Psoas muscle (tissue), 7 donors: ENCODE measurements at regions not wholly inside any gene's neighbourhood (a gene's known extent, or its start where the extent isn't known, plus 50 kb on each side); places are given as distances from the start of the nearest gene placed in this dataset.
"Not testable (repeated sequence)": the region's sequence is repeated elsewhere in the genome, so short reads cannot be mapped to it uniquely, and the experiment has no call there.

ENCODE experiments used
- ATAC-seq, 4 donors: fragments of 200-7000 bp; cut with Tn5 transposase; one replicate each; pipeline ENCODE4 v1.9.1; 2020; ENCODE audit warnings: moderate library complexity in 3 of 4, mild to moderate bottlenecking in 2 of 4
- DNase-seq, 2 donors: peaks; one replicate each; pipeline ENCODE4 v3.0.0-alpha.2; 2020
- H3K27ac ChIP-seq: fragments of 200-600 bp; one replicate; pipeline ENCODE4 v1.8.0; 2022
- H3K27me3 ChIP-seq, 3 donors: fragments of 200-600 bp in 1 of 3; one replicate each; pipeline versions ENCODE4 v1.6.1 to v1.8.0; 2013 to 2022; ENCODE audit warnings: low read length in 2 of 3, mild to moderate bottlenecking in 2 of 3, moderate library complexity in 1 of 3; ENCODE audit not compliant: insufficient read depth in 3 of 3
- H3K36me3 ChIP-seq, 2 donors: fragments of 200-600 bp in 1 of 2; one replicate each; pipeline versions ENCODE4 v1.6.1 to v1.8.0; 2013 to 2022; ENCODE audit warnings: low read depth in 1 of 2, mild to moderate bottlenecking in 1 of 2, moderate library complexity in 1 of 2; ENCODE audit not compliant: insufficient read depth in 1 of 2
- H3K4me1 ChIP-seq: fragments of 200-600 bp; one replicate; pipeline ENCODE4 v1.8.0; 2022
- H3K4me3 ChIP-seq: fragments of 200-600 bp; one replicate; pipeline ENCODE4 v1.8.0; 2022; ENCODE audit warnings: mild to moderate bottlenecking
- H3K9me3 ChIP-seq: fragments of 200-600 bp; one replicate; pipeline ENCODE4 v1.8.0; 2022
- WGBS, 3 donors: extraction: QIAGEN DNeasy Blood & Tissue Kit; methylation state at CpG; one replicate each; pipeline versions ENCODE4 v1.1.6 to v1.1.7; 2013; 5-methylcytosine and 5-hydroxymethylcytosine counted together
- intact Hi-C, 2 donors: fragments of 100-400 bp; cut with DNase I; formaldehyde crosslinking; loops; one replicate each; pipeline versions ENCODE4 v1.11.0 to v1.14.2; 2022
- TF ChIP-seq, protein P1 (sequence below): fragments of 200-600 bp; IDR thresholded peaks from one replicate; pipeline ENCODE4 v1.8.0; 2022; ENCODE audit warnings: antibody characterized with exemption
- donor health status: healthy with polysubstance abuse.
- donor health status: DM: no; HTN: no; CAD: no; lungs with moderate emphysema.
- donor health status: Bipolar disorder and iron deficiency.
- donor health status: healthy.
- donor health status: DM: yes; HTN: yes; CAD: no.
- donor health status: DM: no; HTN: no; CAD: no.
- donor health status: DM: yes; HTN: yes; CAD: no.

GRCh38 chr17:36689089-36689667, 87.8 kb downstream of the MRM1 start:
- no peak for ATAC-seq
- intact Hi-C loops, result no loop called here
- 69 to 71% (median 70%) methylated on average over 15 of the region's 15 CpGs for WGBS, 3 donors
- TF ChIP-seq, protein P1, sequence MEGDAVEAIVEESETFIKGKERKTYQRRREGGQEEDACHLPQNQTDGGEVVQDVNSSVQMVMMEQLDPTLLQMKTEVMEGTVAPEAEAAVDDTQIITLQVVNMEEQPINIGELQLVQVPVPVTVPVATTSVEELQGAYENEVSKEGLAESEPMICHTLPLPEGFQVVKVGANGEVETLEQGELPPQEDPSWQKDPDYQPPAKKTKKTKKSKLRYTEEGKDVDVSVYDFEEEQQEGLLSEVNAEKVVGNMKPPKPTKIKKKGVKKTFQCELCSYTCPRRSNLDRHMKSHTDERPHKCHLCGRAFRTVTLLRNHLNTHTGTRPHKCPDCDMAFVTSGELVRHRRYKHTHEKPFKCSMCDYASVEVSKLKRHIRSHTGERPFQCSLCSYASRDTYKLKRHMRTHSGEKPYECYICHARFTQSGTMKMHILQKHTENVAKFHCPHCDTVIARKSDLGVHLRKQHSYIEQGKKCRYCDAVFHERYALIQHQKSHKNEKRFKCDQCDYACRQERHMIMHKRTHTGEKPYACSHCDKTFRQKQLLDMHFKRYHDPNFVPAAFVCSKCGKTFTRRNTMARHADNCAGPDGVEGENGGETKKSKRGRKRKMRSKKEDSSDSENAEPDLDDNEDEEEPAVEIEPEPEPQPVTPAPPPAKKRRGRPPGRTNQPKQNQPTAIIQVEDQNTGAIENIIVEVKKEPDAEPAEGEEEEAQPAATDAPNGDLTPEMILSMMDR, result no peak
- no peaks in the 10 kb centered on the region for H3K36me3 ChIP-seq
- no peak for DNase-seq
- H3K4me1 ChIP-seq, result no peaks in the 10 kb centered on the region
- H3K27ac ChIP-seq, result no peak overlapping the region
- H3K9me3 ChIP-seq, result no peaks in the 10 kb centered on the region
- H3K4me3 ChIP-seq, result no peak overlapping the region
- H3K27me3 ChIP-seq, result peaks cover 0 to 13% (median 4%) of the 10 kb centered on the region in 3 donors

DNA sequence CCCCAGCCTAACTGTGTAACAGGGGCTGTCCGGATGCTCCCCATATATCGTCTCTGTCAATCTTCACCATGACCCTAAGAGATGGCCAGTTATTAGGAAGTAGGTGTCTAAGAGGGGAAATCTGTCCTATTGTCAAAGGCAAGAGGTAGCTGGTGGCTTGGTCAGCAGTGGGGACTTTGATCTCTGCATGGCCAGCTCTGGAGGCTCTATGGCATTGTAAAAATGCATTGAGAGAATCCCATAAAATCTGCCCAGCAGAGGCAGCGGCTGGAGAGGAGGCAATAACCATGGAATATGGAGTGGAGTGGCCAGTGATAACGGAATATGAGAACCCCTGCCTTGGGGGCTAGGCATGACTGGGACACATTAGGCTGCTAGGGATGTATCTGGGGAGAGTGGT, 88.8 kb downstream of the MRM1 start:
- Histone ChIP-seq H3K27me3 (peaks cover 0 to 13% (median 4%) of the 10 kb centered on the region in 3 donors), H3K4me3 (no peak overlapping the region), H3K27ac (no peak overlapping the region), H3K4me1 (no peaks in the 10 kb centered on the region), H3K36me3 (no peaks in the 10 kb centered on the region), H3K9me3 (no peaks in the 10 kb centered on the region)
- no peak for DNase-seq
- TF ChIP-seq, protein P1, result no peak
- WGBS, 3 donors, result 62 to 69% (median 66%) methylated on average over 4 of the region's 4 CpGs
- intact Hi-C loops, result no loop called here
- no peak for ATAC-seq

DNA sequence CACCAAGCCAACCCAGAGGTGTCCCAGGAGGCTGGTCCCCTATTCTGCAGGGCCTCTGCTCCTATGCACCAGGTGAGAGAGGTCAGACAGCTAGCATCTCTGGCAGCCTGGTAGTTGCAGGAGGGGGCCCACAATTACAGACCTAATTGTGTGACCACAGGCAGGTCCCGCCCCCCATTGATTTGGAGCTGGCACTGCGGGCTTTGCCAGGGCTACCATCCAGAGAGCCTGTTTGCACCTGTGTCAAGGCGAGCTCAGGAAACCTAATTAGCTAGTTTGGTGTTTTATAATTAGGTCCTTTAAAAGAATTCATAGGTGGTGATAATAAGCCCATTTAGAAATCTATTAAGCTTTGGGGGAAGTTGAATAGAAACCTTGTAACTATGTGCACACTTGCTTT, 90.2 kb downstream of the MRM1 start:
- 52 to 68% (median 65%) methylated on average over 3 of the region's 3 CpGs for WGBS, 3 donors
- Histone ChIP-seq H3K9me3 (no peaks in the 10 kb centered on the region), H3K36me3 (no peaks in the 10 kb centered on the region), H3K4me3 (no peak overlapping the region), H3K27ac (no peak overlapping the region), H3K27me3 (peaks cover 0 to 20% (median 6%) of the 10 kb centered on the region in 3 donors), H3K4me1 (no peaks in the 10 kb centered on the region)
- intact Hi-C loops, result no loop called here
- no peak for DNase-seq
- TF ChIP-seq, protein P1, result no peak
- no peak for ATAC-seq

- no peak for ATAC-seq
- Histone ChIP-seq H3K4me3 (no peak overlapping the region), H3K4me1 (no peaks in the 10 kb centered on the region), H3K27me3 (peaks cover 2 to 23% (median 4%) of the 10 kb centered on the region in 3 donors), H3K36me3 (no peaks in the 10 kb centered on the region), H3K9me3 (no peaks in the 10 kb centered on the region), H3K27ac (no peak overlapping the region)
- TF ChIP-seq, protein P1, result no peak
- no peak for DNase-seq
- intact Hi-C loops, result no loop called here
- 38 to 41% (median 40%) methylated on average over 3 of the region's 3 CpGs for WGBS, 3 donors
These were observed 93.7 kb downstream of the MRM1 start for GRCh38 chr17:36695082-36695481.

DNA sequence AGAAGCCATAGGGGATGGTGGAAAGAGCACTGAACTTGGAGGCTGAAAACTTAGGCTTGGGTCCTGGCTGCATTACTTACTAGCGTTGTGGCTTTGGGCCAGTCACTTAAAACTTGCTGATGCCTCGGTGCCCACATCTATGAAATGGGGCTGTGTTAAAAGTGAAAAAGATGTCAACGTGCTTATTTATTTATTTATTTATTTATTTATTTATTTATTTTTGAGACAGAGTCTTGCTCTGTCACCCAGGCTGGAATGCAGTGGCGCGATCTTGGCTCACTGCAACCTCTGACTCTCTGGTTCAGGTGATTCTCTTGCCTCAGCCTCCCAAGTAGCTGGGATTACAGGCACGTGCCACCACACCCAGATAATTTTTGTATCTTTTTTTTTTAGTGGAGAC, 94.3 kb downstream of the MRM1 start:
- not testable (repeated sequence) for DNase-seq
- peaks cover 1 to 28% (median 4%) of the 10 kb centered on the region in 3 donors for H3K27me3 ChIP-seq

More for the DNA sequence above, 94.3 kb downstream of the MRM1 start:
- 80 to 83% (median 82%) methylated on average over 6 of the region's 6 CpGs for WGBS, 3 donors
- H3K27ac ChIP-seq, H3K4me3 ChIP-seq, H3K9me3 ChIP-seq, ATAC-seq, intact Hi-C loops, H3K36me3 ChIP-seq, H3K4me1 ChIP-seq: not testable (repeated sequence)
